ENCODE measurements at regions not wholly inside any gene's neighbourhood (a gene's known extent, or its start where the extent isn't known, plus 50 kb on each side); places are given as distances from the start of the nearest gene placed in this dataset.

- intact Hi-C loops (cut with micrococcal nuclease): no loop called here
- Mint-ChIP-seq H3K4me1 (ENCODE audit: low read depth) (no peaks in the 10 kb centered on the region), H3K27me3 (ENCODE audit: insufficient read depth) (peaks cover 3% of the 10 kb centered on the region), H3K4me3 (no peak overlapping the region), H3K36me3 (ENCODE audit: low read depth) (no peaks in the 10 kb centered on the region), H3K27ac (no peak overlapping the region), H3K9me3 (no peaks in the 10 kb centered on the region)
- DNase-seq (ENCODE audit: low spot score): no peak
These were observed 192.8 kb upstream of the APCDD1 start for GRCh38 chr18:10261344-10262276.

- no peak overlapping the region for H3K4me3 Mint-ChIP-seq
- H3K4me1 Mint-ChIP-seq (ENCODE audit: low read depth): no peaks in the 10 kb centered on the region
- no peak overlapping the region for H3K27ac Mint-ChIP-seq
- no peak for DNase-seq (ENCODE audit: low spot score)
- H3K27me3 Mint-ChIP-seq (ENCODE audit: insufficient read depth): no peaks in the 10 kb centered on the region
- H3K36me3 Mint-ChIP-seq (ENCODE audit: low read depth): no peaks in the 10 kb centered on the region
- intact Hi-C loops (cut with micrococcal nuclease): no loop called here
- H3K9me3 Mint-ChIP-seq: no peaks in the 10 kb centered on the region
These were observed 191.9 kb upstream of the APCDD1 start for GRCh38 chr18:10262566-10262965.

GRCh38 chr18:10264260-10264659, 190.2 kb upstream of the APCDD1 start:
- no peaks in the 10 kb centered on the region for H3K9me3 Mint-ChIP-seq
- no peaks in the 10 kb centered on the region for H3K36me3 Mint-ChIP-seq (ENCODE audit: low read depth)
- intact Hi-C loops (cut with micrococcal nuclease): no loop called here
- no peaks in the 10 kb centered on the region for H3K4me1 Mint-ChIP-seq (ENCODE audit: low read depth)
- DNase-seq (ENCODE audit: low spot score): no peak
- no peaks in the 10 kb centered on the region for H3K27me3 Mint-ChIP-seq (ENCODE audit: insufficient read depth)
- H3K4me3 Mint-ChIP-seq: no peak overlapping the region
- no peak overlapping the region for H3K27ac Mint-ChIP-seq

GRCh38 chr18:10265560-10266333, 188.7 kb upstream of the APCDD1 start:
- no peaks in the 10 kb centered on the region for H3K36me3 Mint-ChIP-seq (ENCODE audit: low read depth)
- H3K4me1 Mint-ChIP-seq (ENCODE audit: low read depth): no peaks in the 10 kb centered on the region
- no peaks in the 10 kb centered on the region for H3K9me3 Mint-ChIP-seq
- intact Hi-C loops (cut with micrococcal nuclease): no loop called here
- no peaks in the 10 kb centered on the region for H3K27me3 Mint-ChIP-seq (ENCODE audit: insufficient read depth)
- DNase-seq (ENCODE audit: low spot score): no peak
- no peak overlapping the region for H3K27ac Mint-ChIP-seq
- H3K4me3 Mint-ChIP-seq: no peak overlapping the region

GRCh38 chr18:10266334-10266590, 188.2 kb upstream of the APCDD1 start:
- no peak overlapping the region for H3K4me3 Mint-ChIP-seq
- intact Hi-C loops (cut with micrococcal nuclease): no loop called here
- H3K27me3 Mint-ChIP-seq (ENCODE audit: insufficient read depth): no peaks in the 10 kb centered on the region
- H3K4me1 Mint-ChIP-seq (ENCODE audit: low read depth): no peaks in the 10 kb centered on the region
- H3K36me3 Mint-ChIP-seq (ENCODE audit: low read depth): no peaks in the 10 kb centered on the region
- H3K9me3 Mint-ChIP-seq: no peaks in the 10 kb centered on the region
- H3K27ac Mint-ChIP-seq: no peak overlapping the region
- DNase-seq (ENCODE audit: low spot score): no peak

GRCh38 chr18:10269261-10269660, 185.2 kb upstream of the APCDD1 start:
- Mint-ChIP-seq H3K9me3 (no peaks in the 10 kb centered on the region), H3K4me1 (ENCODE audit: low read depth) (no peaks in the 10 kb centered on the region), H3K27ac (no peak overlapping the region), H3K27me3 (ENCODE audit: insufficient read depth) (no peaks in the 10 kb centered on the region), H3K4me3 (no peak overlapping the region), H3K36me3 (ENCODE audit: low read depth) (no peaks in the 10 kb centered on the region)
- intact Hi-C loops (cut with micrococcal nuclease): no loop called here
- no peak for DNase-seq (ENCODE audit: low spot score)

GRCh38 chr18:10270151-10270571, 184.3 kb upstream of the APCDD1 start:
- Mint-ChIP-seq H3K27me3 (ENCODE audit: insufficient read depth) (no peaks in the 10 kb centered on the region), H3K36me3 (ENCODE audit: low read depth) (no peaks in the 10 kb centered on the region), H3K27ac (no peak overlapping the region), H3K4me1 (ENCODE audit: low read depth) (no peaks in the 10 kb centered on the region), H3K4me3 (no peak overlapping the region), H3K9me3 (no peaks in the 10 kb centered on the region)
- intact Hi-C loops (cut with micrococcal nuclease): no loop called here
- no peak for DNase-seq (ENCODE audit: low spot score)

- Mint-ChIP-seq H3K36me3 (ENCODE audit: low read depth) (no peaks in the 10 kb centered on the region), H3K27me3 (ENCODE audit: insufficient read depth) (no peaks in the 10 kb centered on the region), H3K27ac (no peak overlapping the region), H3K4me3 (no peak overlapping the region), H3K9me3 (no peaks in the 10 kb centered on the region), H3K4me1 (ENCODE audit: low read depth) (no peaks in the 10 kb centered on the region)
- DNase-seq (ENCODE audit: low spot score): no peak
- intact Hi-C loops (cut with micrococcal nuclease): no loop called here
These were observed 183.0 kb upstream of the APCDD1 start for GRCh38 chr18:10271481-10271880.

- intact Hi-C loops (cut with micrococcal nuclease): no loop called here
- no peak for DNase-seq (ENCODE audit: low spot score)
- no peaks in the 10 kb centered on the region for H3K4me1 Mint-ChIP-seq (ENCODE audit: low read depth)
- no peaks in the 10 kb centered on the region for H3K9me3 Mint-ChIP-seq
- H3K27me3 Mint-ChIP-seq (ENCODE audit: insufficient read depth): no peaks in the 10 kb centered on the region
- no peak overlapping the region for H3K27ac Mint-ChIP-seq
- H3K36me3 Mint-ChIP-seq (ENCODE audit: low read depth): no peaks in the 10 kb centered on the region
- no peak overlapping the region for H3K4me3 Mint-ChIP-seq
These were observed 180.1 kb upstream of the APCDD1 start for GRCh38 chr18:10274301-10274700.

- Mint-ChIP-seq H3K4me1 (ENCODE audit: low read depth) (no peaks in the 10 kb centered on the region), H3K9me3 (no peaks in the 10 kb centered on the region), H3K4me3 (no peak overlapping the region), H3K27me3 (ENCODE audit: insufficient read depth) (no peaks in the 10 kb centered on the region), H3K36me3 (ENCODE audit: low read depth) (no peaks in the 10 kb centered on the region), H3K27ac (peak overlapping the region; percentile 6)
- DNase-seq (ENCODE audit: low spot score): no peak
- intact Hi-C loops (cut with micrococcal nuclease): no loop called here
These were observed 178.9 kb upstream of the APCDD1 start for GRCh38 chr18:10275486-10275885.

GRCh38 chr18:10278265-10278664, 176.2 kb upstream of the APCDD1 start:
- H3K4me3 Mint-ChIP-seq: no peak overlapping the region
- H3K27me3 Mint-ChIP-seq (ENCODE audit: insufficient read depth): peaks cover 2% of the 10 kb centered on the region
- no peaks in the 10 kb centered on the region for H3K36me3 Mint-ChIP-seq (ENCODE audit: low read depth)
- H3K4me1 Mint-ChIP-seq (ENCODE audit: low read depth): no peaks in the 10 kb centered on the region
- DNase-seq (ENCODE audit: low spot score): no peak
- intact Hi-C loops (cut with micrococcal nuclease): no loop called here
- H3K27ac Mint-ChIP-seq: no peak overlapping the region
- no peaks in the 10 kb centered on the region for H3K9me3 Mint-ChIP-seq

GRCh38 chr18:10279471-10279870, 175.0 kb upstream of the APCDD1 start:
- H3K9me3 Mint-ChIP-seq: no peaks in the 10 kb centered on the region
- H3K27ac Mint-ChIP-seq: no peak overlapping the region
- H3K36me3 Mint-ChIP-seq (ENCODE audit: low read depth): no peaks in the 10 kb centered on the region
- intact Hi-C loops (cut with micrococcal nuclease): no loop called here
- DNase-seq (ENCODE audit: low spot score): no peak
- H3K4me3 Mint-ChIP-seq: no peak overlapping the region
- H3K27me3 Mint-ChIP-seq (ENCODE audit: insufficient read depth): peaks cover 2% of the 10 kb centered on the region
- no peaks in the 10 kb centered on the region for H3K4me1 Mint-ChIP-seq (ENCODE audit: low read depth)

GRCh38 chr18:10279905-10280644, 174.4 kb upstream of the APCDD1 start:
- no peaks in the 10 kb centered on the region for H3K36me3 Mint-ChIP-seq (ENCODE audit: low read depth)
- no peak overlapping the region for H3K4me3 Mint-ChIP-seq
- H3K27me3 Mint-ChIP-seq (ENCODE audit: insufficient read depth): peaks cover 2% of the 10 kb centered on the region
- no peaks in the 10 kb centered on the region for H3K4me1 Mint-ChIP-seq (ENCODE audit: low read depth)
- H3K27ac Mint-ChIP-seq: no peak overlapping the region
- H3K9me3 Mint-ChIP-seq: no peaks in the 10 kb centered on the region
- DNase-seq (ENCODE audit: low spot score): no peak
- intact Hi-C loops (cut with micrococcal nuclease): no loop called here
